ENCODE measurements at regions not wholly inside any gene's neighbourhood (a gene's known extent, or its start where the extent isn't known, plus 50 kb on each side); places are given as distances from the start of the nearest gene placed in this dataset.

DNA sequence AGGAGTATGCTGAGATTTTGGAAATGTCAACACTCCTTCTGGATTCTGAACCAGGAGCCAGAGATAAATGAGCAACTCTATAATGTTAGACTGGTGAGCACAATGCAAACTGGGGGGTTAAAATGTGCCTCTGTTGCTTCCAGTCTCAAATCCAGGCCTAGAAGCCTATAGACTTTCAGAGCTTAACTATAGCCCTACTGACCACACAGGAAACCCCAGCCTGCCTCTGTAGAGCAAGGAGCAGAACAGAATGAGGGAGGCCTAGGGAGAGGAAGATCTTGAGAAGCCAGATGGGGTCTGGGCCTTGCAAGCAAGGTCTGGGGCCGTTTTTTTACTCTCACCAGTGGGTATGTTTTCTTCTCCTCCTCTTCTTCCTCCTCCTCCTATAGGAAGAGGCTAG is 225.4 kb upstream of the KITLG start:
- H3K79me2 ChIP-seq (ENCODE audit: control insufficient read depth, low read length) = no peaks in the 10 kb centered on the region
- no peaks in the 10 kb centered on the region for H3F3A ChIP-seq (ENCODE audit: control insufficient read depth, insufficient read depth)
- no peak for TF ChIP-seq EZH2phosphoT487 (IDR thresholded peaks at IDR 0.05; ENCODE audit: borderline replicate concordance, low read length)
- TF ChIP-seq, protein P1, sequence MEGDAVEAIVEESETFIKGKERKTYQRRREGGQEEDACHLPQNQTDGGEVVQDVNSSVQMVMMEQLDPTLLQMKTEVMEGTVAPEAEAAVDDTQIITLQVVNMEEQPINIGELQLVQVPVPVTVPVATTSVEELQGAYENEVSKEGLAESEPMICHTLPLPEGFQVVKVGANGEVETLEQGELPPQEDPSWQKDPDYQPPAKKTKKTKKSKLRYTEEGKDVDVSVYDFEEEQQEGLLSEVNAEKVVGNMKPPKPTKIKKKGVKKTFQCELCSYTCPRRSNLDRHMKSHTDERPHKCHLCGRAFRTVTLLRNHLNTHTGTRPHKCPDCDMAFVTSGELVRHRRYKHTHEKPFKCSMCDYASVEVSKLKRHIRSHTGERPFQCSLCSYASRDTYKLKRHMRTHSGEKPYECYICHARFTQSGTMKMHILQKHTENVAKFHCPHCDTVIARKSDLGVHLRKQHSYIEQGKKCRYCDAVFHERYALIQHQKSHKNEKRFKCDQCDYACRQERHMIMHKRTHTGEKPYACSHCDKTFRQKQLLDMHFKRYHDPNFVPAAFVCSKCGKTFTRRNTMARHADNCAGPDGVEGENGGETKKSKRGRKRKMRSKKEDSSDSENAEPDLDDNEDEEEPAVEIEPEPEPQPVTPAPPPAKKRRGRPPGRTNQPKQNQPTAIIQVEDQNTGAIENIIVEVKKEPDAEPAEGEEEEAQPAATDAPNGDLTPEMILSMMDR (IDR thresholded peaks at IDR 0.05; ENCODE audit: low read depth, low read length, poor library complexity, severe bottlenecking) = no peak
- no peaks in the 10 kb centered on the region for H4K20me1 ChIP-seq (ENCODE audit: control insufficient read depth, insufficient read depth, low read depth, low read length)
- H3K27ac ChIP-seq (ENCODE audit: low read depth, low read length) = no peak overlapping the region
- H3K4me1 ChIP-seq (ENCODE audit: control insufficient read depth, low read length) = no peaks in the 10 kb centered on the region
- H3K9me2 ChIP-seq (replicated peaks; ENCODE audit: control insufficient read depth, low read length) = no peaks in the 10 kb centered on the region
- H3K9me3 ChIP-seq (ENCODE audit: control insufficient read depth, insufficient read depth, low read length) = no peaks in the 10 kb centered on the region
- no peak overlapping the region for H3K4me2 ChIP-seq (ENCODE audit: low read length)
- no peak overlapping the region for H3K4me3 ChIP-seq (ENCODE audit: low read length)
- H3K27me3 ChIP-seq (ENCODE audit: control insufficient read depth, low read length) = no peaks in the 10 kb centered on the region
- no peaks in the 10 kb centered on the region for H3K36me3 ChIP-seq (ENCODE audit: control insufficient read depth, low read length)

DNA sequence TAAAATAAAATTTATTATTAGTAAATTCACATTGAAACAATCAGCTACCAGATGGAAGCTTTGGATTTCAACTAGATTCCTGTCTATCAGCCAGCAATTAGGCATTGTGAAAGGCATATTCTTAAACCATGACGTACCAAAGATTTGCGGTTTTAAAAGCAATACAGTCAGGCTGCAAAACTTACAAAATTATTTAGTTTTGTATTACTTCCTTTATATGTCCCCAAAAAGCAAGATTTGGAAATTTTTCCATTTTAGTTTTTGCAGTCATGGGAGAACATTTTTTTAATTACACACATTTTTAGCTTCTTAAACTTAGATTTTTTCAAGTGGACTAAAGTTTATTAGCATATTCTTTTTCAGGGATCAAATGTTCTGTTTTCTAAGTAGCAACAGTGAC is 225.0 kb upstream of the KITLG start:
- H3K27ac ChIP-seq (ENCODE audit: low read depth, low read length) = no peak overlapping the region
- H3K4me1 ChIP-seq (ENCODE audit: control insufficient read depth, low read length) = no peaks in the 10 kb centered on the region
- H3K4me3 ChIP-seq (ENCODE audit: low read length) = no peak overlapping the region
- no peaks in the 10 kb centered on the region for H3K9me3 ChIP-seq (ENCODE audit: control insufficient read depth, insufficient read depth, low read length)
- TF ChIP-seq, protein P1 (IDR thresholded peaks at IDR 0.05; ENCODE audit: low read depth, low read length, poor library complexity, severe bottlenecking) = no peak
- TF ChIP-seq EZH2phosphoT487 (IDR thresholded peaks at IDR 0.05; ENCODE audit: borderline replicate concordance, low read length) = no peak
- H3K27me3 ChIP-seq (ENCODE audit: control insufficient read depth, low read length) = no peaks in the 10 kb centered on the region
- H3K79me2 ChIP-seq (ENCODE audit: control insufficient read depth, low read length) = no peaks in the 10 kb centered on the region
- H3K9me2 ChIP-seq (replicated peaks; ENCODE audit: control insufficient read depth, low read length) = no peaks in the 10 kb centered on the region
- H3K4me2 ChIP-seq (ENCODE audit: low read length) = no peak overlapping the region
- no peaks in the 10 kb centered on the region for H3K36me3 ChIP-seq (ENCODE audit: control insufficient read depth, low read length)
- no peaks in the 10 kb centered on the region for H3F3A ChIP-seq (ENCODE audit: control insufficient read depth, insufficient read depth)
- H4K20me1 ChIP-seq (ENCODE audit: control insufficient read depth, insufficient read depth, low read depth, low read length) = no peaks in the 10 kb centered on the region

DNA sequence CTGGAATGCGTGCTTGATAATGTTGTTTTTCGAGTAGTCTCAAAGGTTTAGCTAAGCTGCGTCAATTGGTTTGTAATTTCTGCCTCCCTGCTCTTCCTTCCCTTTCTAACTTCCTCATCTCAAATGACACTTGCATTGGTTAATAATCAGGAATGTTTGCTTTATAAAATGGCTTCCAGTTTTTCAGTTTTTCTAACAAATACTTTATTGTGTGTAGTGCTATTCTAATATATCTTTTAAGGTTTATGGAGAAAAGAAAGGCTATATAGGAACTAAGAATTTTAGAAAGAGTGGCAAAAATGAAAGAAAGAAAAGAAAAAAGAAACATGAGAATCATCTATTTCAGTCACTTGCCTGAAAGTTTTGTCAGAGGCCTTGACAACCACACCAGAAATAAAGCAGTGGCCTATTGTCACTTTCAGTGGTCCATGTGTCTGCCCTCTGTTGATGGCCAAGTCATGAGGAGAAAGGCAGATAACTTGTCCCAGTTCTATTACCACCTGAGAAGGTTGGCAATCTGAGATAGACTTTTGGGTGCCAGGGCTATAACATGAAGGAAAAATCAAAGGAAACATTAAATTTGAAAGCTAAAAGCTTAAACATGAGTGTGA is 221.9 kb upstream of the KITLG start:
- Histone ChIP-seq H3K27ac (ENCODE audit: low read depth, low read length) (no peak overlapping the region), H3K4me1 (ENCODE audit: control insufficient read depth, low read length) (no peaks in the 10 kb centered on the region), H3K9me2 (replicated peaks; ENCODE audit: control insufficient read depth, low read length) (no peaks in the 10 kb centered on the region), H3K79me2 (ENCODE audit: control insufficient read depth, low read length) (no peaks in the 10 kb centered on the region), H3F3A (ENCODE audit: control insufficient read depth, insufficient read depth) (no peaks in the 10 kb centered on the region), H4K20me1 (ENCODE audit: control insufficient read depth, insufficient read depth, low read depth, low read length) (no peaks in the 10 kb centered on the region), H3K4me2 (ENCODE audit: low read length) (no peak overlapping the region), H3K4me3 (ENCODE audit: low read length) (no peak overlapping the region), H3K9me3 (ENCODE audit: control insufficient read depth, insufficient read depth, low read length) (no peaks in the 10 kb centered on the region), H3K27me3 (ENCODE audit: control insufficient read depth, low read length) (no peaks in the 10 kb centered on the region), H3K36me3 (ENCODE audit: control insufficient read depth, low read length) (no peaks in the 10 kb centered on the region)
- TF ChIP-seq, protein P1 (IDR thresholded peaks at IDR 0.05; ENCODE audit: low read depth, low read length, poor library complexity, severe bottlenecking) = no peak
- no peak for TF ChIP-seq EZH2phosphoT487 (IDR thresholded peaks at IDR 0.05; ENCODE audit: borderline replicate concordance, low read length)

All from DOHH2 (cell line).